IPS-15b (cell line): ENCODE measurements at regions not wholly inside any gene's neighbourhood (a gene's known extent, or its start where the extent isn't known, plus 50 kb on each side); places are given as distances from the start of the nearest gene placed in this dataset.

ENCODE experiments used
- H3K27me3 ChIP-seq: one replicate; pipeline ENCODE4 v1.6.1; 2013; ENCODE audit warnings: low read length; ENCODE audit not compliant: control insufficient read depth, insufficient read depth
- H3K36me3 ChIP-seq: one replicate; pipeline ENCODE4 v1.6.1; 2013; ENCODE audit warnings: low read length; ENCODE audit not compliant: control insufficient read depth, insufficient read depth
- H3K4me1 ChIP-seq: one replicate; pipeline ENCODE4 v1.6.1; 2013; ENCODE audit warnings: mild to moderate bottlenecking, low read length; ENCODE audit not compliant: control insufficient read depth, insufficient read depth
- H3K4me3 ChIP-seq: one replicate; pipeline ENCODE4 v1.5.1; 2013; ENCODE audit warnings: low read depth, low read length
- H3K9ac ChIP-seq: one replicate; pipeline ENCODE4 v1.6.1; 2013; ENCODE audit warnings: low read depth, mild to moderate bottlenecking, low read length
- H3K9me3 ChIP-seq: one replicate; pipeline ENCODE4 v1.6.1; 2013; ENCODE audit warnings: mild to moderate bottlenecking, low read length; ENCODE audit not compliant: control insufficient read depth, insufficient read depth

DNA sequence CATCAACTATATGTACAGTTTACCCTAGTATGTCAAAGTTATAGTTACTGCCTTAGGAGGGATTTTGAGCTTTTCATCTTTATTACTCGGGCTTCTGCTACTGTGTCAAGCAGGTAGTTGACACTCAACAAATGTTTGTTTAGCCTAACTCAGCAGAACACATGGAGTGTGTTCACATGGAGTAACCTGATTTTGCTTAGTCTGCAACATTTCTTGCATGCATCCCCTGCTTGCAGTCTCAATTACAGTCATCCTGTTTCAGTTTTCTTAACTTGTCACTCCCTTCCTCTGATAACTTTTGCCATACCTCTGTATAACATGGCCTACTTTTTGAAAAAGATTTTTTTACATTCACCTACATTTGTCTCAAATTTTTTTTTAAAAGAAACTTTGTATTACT, 135.5 kb downstream of the NMUR2 start:
- Histone ChIP-seq H3K9ac (no peak overlapping the region), H3K9me3 (no peaks in the 10 kb centered on the region), H3K27me3 (peaks cover 6% of the 10 kb centered on the region), H3K36me3 (no peaks in the 10 kb centered on the region), H3K4me3 (no peak overlapping the region), H3K4me1 (no peaks in the 10 kb centered on the region)

- Histone ChIP-seq H3K9ac (no peak overlapping the region), H3K4me3 (no peak overlapping the region), H3K36me3 (no peaks in the 10 kb centered on the region), H3K27me3 (peaks cover 47% of the 10 kb centered on the region), H3K9me3 (no peaks in the 10 kb centered on the region), H3K4me1 (no peaks in the 10 kb centered on the region)
These were observed 140.3 kb downstream of the NMUR2 start for GRCh38 chr5:152264645-152265254.

DNA sequence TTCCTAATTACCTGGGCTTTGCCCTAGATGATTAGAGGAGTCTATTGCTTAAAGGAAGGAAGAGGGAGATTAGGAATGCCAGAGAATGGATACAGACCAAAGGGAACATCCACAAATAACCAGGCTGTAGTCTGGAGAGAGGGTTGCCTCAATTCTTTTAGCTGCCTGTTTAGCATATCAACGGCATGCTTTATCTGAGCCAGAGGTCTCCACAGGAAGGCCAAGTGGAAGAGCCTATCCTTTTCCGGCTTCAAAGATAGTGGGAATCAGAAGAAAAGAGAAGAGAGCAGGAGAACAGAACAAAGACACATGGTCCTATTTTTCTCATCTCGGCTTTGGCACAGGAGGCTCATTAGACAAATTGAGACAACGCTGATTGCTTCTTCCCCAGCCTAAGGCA, 142.4 kb downstream of the NMUR2 start:
- peaks cover 57% of the 10 kb centered on the region for H3K27me3 ChIP-seq
- no peaks in the 10 kb centered on the region for H3K36me3 ChIP-seq
- no peak overlapping the region for H3K4me3 ChIP-seq
- H3K9ac ChIP-seq, result no peak overlapping the region
- no peaks in the 10 kb centered on the region for H3K4me1 ChIP-seq
- H3K9me3 ChIP-seq, result no peaks in the 10 kb centered on the region

DNA sequence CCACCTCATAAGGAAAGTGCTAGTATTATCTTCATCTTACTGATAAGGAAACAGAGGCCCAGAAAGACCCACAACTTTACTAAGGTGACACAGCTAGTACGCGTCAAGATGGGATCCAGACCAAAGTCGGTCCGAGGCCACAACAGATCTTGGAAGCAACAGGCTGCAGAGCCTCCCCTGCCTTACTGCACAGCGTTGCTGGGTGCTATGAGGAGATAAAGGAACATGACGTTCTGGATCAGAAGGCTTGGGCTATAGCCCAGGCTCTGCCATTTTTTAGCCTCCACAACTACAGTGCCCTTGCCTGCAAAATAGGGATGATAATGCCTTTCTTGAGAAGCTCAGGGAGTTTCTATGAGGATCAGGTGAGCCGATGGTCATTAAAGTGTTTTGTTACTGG, 144.1 kb downstream of the NMUR2 start:
- Histone ChIP-seq H3K4me3 (no peak overlapping the region), H3K27me3 (peaks cover 61% of the 10 kb centered on the region), H3K4me1 (no peaks in the 10 kb centered on the region), H3K9me3 (no peaks in the 10 kb centered on the region), H3K36me3 (no peaks in the 10 kb centered on the region), H3K9ac (no peak overlapping the region)

DNA sequence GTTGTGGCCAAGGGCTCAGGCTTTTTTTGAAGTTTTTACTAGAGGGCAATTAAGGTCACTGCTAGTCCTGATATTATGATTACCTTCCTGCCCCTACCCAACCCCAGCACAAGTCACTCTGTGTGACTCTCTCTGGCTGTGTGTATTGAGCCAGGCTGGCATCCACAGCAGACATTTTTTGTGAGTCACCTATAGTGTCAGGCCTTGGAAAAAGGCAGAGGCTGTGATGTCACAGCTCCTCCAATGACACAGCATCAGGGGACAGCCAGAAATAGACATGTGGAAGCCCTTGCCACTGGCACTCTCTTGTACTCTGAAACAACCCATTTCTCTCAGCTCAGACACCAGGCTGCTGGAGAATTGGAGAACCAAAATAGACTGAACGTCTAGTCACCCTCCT, 145.4 kb downstream of the NMUR2 start:
- Histone ChIP-seq H3K4me3 (no peak overlapping the region), H3K9me3 (no peaks in the 10 kb centered on the region), H3K9ac (no peak overlapping the region), H3K27me3 (peaks cover 57% of the 10 kb centered on the region), H3K4me1 (no peaks in the 10 kb centered on the region), H3K36me3 (no peaks in the 10 kb centered on the region)

DNA sequence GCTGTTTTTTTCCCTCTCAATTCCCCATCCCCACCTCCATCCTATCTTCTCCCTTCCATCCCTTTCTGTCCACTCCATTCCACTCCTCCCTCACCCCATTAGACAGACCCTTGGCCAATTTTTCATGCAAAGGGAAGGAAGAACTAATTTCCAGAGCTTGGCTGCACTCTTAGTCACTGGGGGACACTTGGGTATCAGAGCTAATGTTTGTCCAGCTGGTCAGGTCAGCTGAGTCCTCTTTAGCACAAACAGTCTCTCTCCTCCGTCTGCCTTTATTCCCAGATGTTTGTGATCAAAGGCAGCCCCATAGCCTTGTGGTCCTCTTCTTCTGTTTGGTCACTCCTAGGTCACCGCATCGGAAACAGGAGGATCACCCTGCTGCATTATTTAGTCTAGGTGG, 148.5 kb downstream of the NMUR2 start:
- H3K27me3 ChIP-seq, result peaks cover 33% of the 10 kb centered on the region
- H3K4me1 ChIP-seq, result no peaks in the 10 kb centered on the region
- H3K36me3 ChIP-seq, result no peaks in the 10 kb centered on the region
- no peak overlapping the region for H3K4me3 ChIP-seq
- no peaks in the 10 kb centered on the region for H3K9me3 ChIP-seq
- H3K9ac ChIP-seq, result no peak overlapping the region

DNA sequence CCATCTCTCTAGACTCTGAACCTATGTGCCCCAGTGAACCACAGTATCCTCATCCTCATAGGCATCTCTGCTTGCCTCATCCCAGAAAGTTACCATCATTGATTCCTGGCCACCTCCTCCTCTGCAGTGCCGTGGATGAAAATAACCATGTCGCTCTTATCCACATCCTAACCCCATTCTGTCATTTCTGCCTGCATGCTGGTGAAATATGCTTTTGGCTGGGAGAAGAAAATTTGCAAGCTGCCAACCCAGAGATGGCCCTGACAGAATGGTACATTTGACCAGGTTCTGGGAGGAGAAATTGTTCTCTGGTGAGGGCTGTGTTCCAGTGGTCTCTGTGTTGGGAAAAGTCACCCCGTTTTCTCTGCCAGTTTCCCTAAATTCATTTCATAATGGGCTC, 149.7 kb downstream of the NMUR2 start:
- Histone ChIP-seq H3K4me1 (no peaks in the 10 kb centered on the region), H3K9ac (no peak overlapping the region), H3K9me3 (no peaks in the 10 kb centered on the region), H3K36me3 (no peaks in the 10 kb centered on the region), H3K4me3 (no peak overlapping the region), H3K27me3 (peaks cover 21% of the 10 kb centered on the region)

DNA sequence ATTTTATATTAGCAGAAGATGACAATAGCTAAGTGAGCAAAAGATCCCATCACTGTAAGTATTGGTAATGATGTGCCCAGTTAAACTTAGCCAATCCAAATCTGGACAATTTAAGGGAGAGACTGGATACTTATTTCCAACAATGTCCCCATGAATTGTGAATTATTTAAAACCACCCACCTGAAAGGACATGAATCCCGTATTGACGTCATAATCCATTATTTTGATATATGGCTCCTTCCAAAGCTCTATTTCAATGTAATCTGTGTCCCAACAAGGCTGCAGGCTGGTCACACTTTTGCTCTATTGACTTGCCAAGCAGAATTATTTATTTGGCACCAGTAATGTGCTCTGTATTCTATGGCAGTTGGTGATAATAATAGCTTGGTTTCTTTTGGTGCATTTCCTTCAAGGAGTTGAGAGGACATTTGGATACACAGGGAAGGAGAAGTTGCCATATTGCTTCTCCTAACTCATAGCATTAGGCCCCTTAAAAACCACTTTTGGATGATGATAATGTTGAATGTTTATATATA, 157.2 kb downstream of the NMUR2 start:
- no peaks in the 10 kb centered on the region for H3K27me3 ChIP-seq
- no peak overlapping the region for H3K4me3 ChIP-seq
- no peaks in the 10 kb centered on the region for H3K36me3 ChIP-seq
- H3K9ac ChIP-seq, result no peak overlapping the region
- H3K4me1 ChIP-seq, result no peaks in the 10 kb centered on the region
- no peaks in the 10 kb centered on the region for H3K9me3 ChIP-seq

DNA sequence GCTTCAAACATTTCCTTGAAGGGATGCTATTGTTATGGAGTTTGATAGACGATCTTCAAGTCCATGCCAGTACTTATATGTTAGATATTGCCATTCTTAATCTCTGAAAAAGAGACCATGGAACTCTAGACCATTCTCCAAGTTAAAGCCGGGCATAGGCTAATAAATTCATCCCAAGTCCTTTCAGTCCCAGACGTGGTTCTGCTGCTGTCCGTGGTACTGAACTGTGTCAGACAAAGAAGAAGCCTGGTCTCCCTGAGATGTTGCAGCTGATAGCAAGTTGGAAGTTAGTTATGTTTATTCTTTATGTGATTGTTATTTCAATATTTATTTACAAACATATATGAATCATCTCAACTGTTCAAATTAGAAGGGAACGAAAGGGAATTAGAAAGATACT, 158.7 kb downstream of the NMUR2 start:
- Histone ChIP-seq H3K9me3 (no peaks in the 10 kb centered on the region), H3K4me3 (no peak overlapping the region), H3K36me3 (no peaks in the 10 kb centered on the region), H3K4me1 (no peaks in the 10 kb centered on the region), H3K27me3 (no peaks in the 10 kb centered on the region), H3K9ac (no peak overlapping the region)

- Histone ChIP-seq H3K9ac (no peak overlapping the region), H3K27me3 (no peaks in the 10 kb centered on the region), H3K4me1 (no peaks in the 10 kb centered on the region), H3K36me3 (no peaks in the 10 kb centered on the region), H3K9me3 (no peaks in the 10 kb centered on the region), H3K4me3 (no peak overlapping the region)
These were observed 167.5 kb downstream of the NMUR2 start for GRCh38 chr5:152237531-152237930.

DNA sequence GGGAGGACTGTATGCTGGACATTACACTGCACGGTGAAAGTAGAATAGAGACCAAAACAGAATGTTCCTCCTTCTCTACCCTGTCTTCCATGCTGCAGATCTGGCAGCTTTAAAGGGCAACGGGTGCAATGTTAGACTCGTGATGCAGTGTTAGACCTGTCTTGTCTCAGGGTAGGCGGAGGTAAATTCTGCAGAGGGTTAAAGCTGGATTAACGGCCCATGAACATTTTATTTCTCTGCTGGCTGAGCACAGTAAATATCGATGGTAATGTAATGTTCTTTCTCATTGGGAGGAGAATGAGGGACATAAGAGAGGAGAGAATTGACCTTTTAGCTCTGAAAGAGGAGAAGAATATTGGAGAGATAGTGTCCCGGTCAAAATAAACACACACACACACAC, 178.9 kb downstream of the NMUR2 start:
- H3K4me1 ChIP-seq, result no peaks in the 10 kb centered on the region
- H3K36me3 ChIP-seq, result no peaks in the 10 kb centered on the region
- H3K9me3 ChIP-seq, result no peaks in the 10 kb centered on the region
- H3K27me3 ChIP-seq, result no peaks in the 10 kb centered on the region
- no peak overlapping the region for H3K4me3 ChIP-seq
- no peak overlapping the region for H3K9ac ChIP-seq

- no peaks in the 10 kb centered on the region for H3K36me3 ChIP-seq
- no peaks in the 10 kb centered on the region for H3K4me1 ChIP-seq
- no peak overlapping the region for H3K9ac ChIP-seq
- H3K4me3 ChIP-seq, result no peak overlapping the region
- no peaks in the 10 kb centered on the region for H3K27me3 ChIP-seq
- no peaks in the 10 kb centered on the region for H3K9me3 ChIP-seq
These were observed 183.1 kb downstream of the NMUR2 start for GRCh38 chr5:152221721-152222629.
